GM12878 (cell line): ENCODE measurements at regions not wholly inside any gene's neighbourhood (a gene's known extent, or its start where the extent isn't known, plus 50 kb on each side); places are given as distances from the start of the nearest gene placed in this dataset.

Source experiments
- ATAC-seq: fragments of 200-7000 bp; cut with Tn5 transposase; 3 replicates; pipeline ENCODE4 v1.9.1; 2020; ENCODE audit warnings: mild to moderate bottlenecking, moderate library complexity
- BruUV-seq: library from RNA; stranded (reverse); fragments of 400-500 nt; replicated peaks from 2 replicates; lab custom pipeline; 2021; lab: Mats Ljungman, UMichigan
- CTCF ChIA-PET: fragments of 300-600 bp; sonication (Branson Sonifier 250); formaldehyde crosslinking; extraction: SDS; loops from one replicate; lab custom pipeline; 2021; ENCODE audit warnings: inconsistent platforms; lab: Yijun Ruan, JAX
- POLR2A ChIA-PET: fragments of 350-600 bp; formaldehyde crosslinking; extraction: SDS; loops from one replicate; lab custom pipeline; 2021; ENCODE audit warnings: inconsistent platforms; lab: Charles Lee
- RAD21 ChIA-PET: fragments of 300-600 bp; sonication (Branson Sonifier 250); formaldehyde crosslinking; loops from one replicate; lab custom pipeline; 2023; ENCODE audit warnings: antibody characterized with exemption; ENCODE audit not compliant: unreplicated experiment; lab: Charles Lee
- SMC1A ChIA-PET: fragments of 300-600 bp; sonication (Branson Sonifier 250); formaldehyde crosslinking; loops from one replicate; lab custom pipeline; 2023; ENCODE audit not compliant: unreplicated experiment, uncharacterized antibody; lab: Charles Lee
- DNase-seq: peaks from one replicate; pipeline ENCODE4 v3.0.0-alpha.2; 2011; ENCODE audit warnings: low read depth, low spot score
- FAIRE-seq: peaks from 3 replicates; lab custom pipeline; 2011; peaks lifted over from hg19 to GRCh38; lab: Jason Lieb, UNC
- H2AFZ ChIP-seq: 2 replicates; pipeline ENCODE4 v1.6.0; 2011; ENCODE audit warnings: low read depth, low read length, control low read depth; ENCODE audit not compliant: control insufficient read depth
- H3K27ac ChIP-seq: 2 replicates; pipeline ENCODE4 v1.5.1; 2011; ENCODE audit warnings: control low read depth; ENCODE audit not compliant: control insufficient read depth, insufficient read depth
- H3K27me3 ChIP-seq, 2 experiments: replicated peaks in 1 of 2; 2 replicates each; pipeline versions ENCODE4 v1.6.0 to v1.6.1; 2011; ENCODE audit warnings: low read length in 1 of 2; ENCODE audit not compliant: control insufficient read depth in 2 of 2, insufficient read depth in 2 of 2
- H3K36me3 ChIP-seq, 2 experiments: 2 replicates each; pipeline ENCODE4 v1.5.1; 2011; ENCODE audit warnings: low read length in 1 of 2; ENCODE audit not compliant: control insufficient read depth in 2 of 2, insufficient read depth in 2 of 2
- H3K4me1 ChIP-seq: 2 replicates; pipeline ENCODE4 v1.6.1; 2011; ENCODE audit warnings: mild to moderate bottlenecking, low read length, moderate library complexity, mixed read lengths; ENCODE audit not compliant: control insufficient read depth, insufficient read depth
- H3K4me2 ChIP-seq: 2 replicates; pipeline ENCODE4 v1.6.0; 2011; ENCODE audit warnings: control low read depth; ENCODE audit not compliant: control insufficient read depth, insufficient read depth
- H3K4me3 ChIP-seq: fragments of 200-600 bp; sonication (generic); 2 replicates; pipeline ENCODE4 v1.5.1; 2016
- H3K79me2 ChIP-seq: 2 replicates; pipeline ENCODE4 v1.6.0; 2011; ENCODE audit warnings: low read length; ENCODE audit not compliant: control insufficient read depth, insufficient read depth
- H3K9ac ChIP-seq: 2 replicates; pipeline ENCODE4 v1.8.0; 2011; ENCODE audit warnings: low read length, control low read depth, mixed read lengths; ENCODE audit not compliant: control insufficient read depth, insufficient read depth
- H3K9me3 ChIP-seq: replicated peaks from 3 replicates; pipeline ENCODE4 v1.5.1; 2011; ENCODE audit warnings: mild to moderate bottlenecking, low read length; ENCODE audit not compliant: control insufficient read depth, insufficient read depth
- H4K20me1 ChIP-seq: 2 replicates; pipeline ENCODE4 v1.6.0; 2011; ENCODE audit not compliant: control insufficient read depth, insufficient read depth
- CEBPB ChIP-seq, 2 experiments: fragments of 150-350 bp in 1 of 2; IDR thresholded peaks; 2 replicates each; pipeline ENCODE4 v1.6.1; 2012 to 2014; ENCODE audit warnings: low read depth in 2 of 2, low read length in 2 of 2, borderline replicate concordance in 1 of 2, inconsistent platforms in 1 of 2
- PML ChIP-seq: IDR thresholded peaks from 2 replicates; pipeline ENCODE4 v1.6.1; 2012; ENCODE audit warnings: low read length, inconsistent platforms
- RELB ChIP-seq: fragments of 450-650 bp; IDR thresholded peaks from 2 replicates; pipeline ENCODE4 v1.6.1; 2017; ENCODE audit warnings: low read depth, mild to moderate bottlenecking, moderate library complexity
- RFX5 ChIP-seq: IDR thresholded peaks from 2 replicates; pipeline ENCODE4 v1.6.1; 2011; ENCODE audit warnings: low read depth, low read length, improper control_type of control experiment
- TCF3 ChIP-seq: IDR thresholded peaks from 2 replicates; pipeline ENCODE4 v1.6.1; 2012; ENCODE audit warnings: low read depth, mild to moderate bottlenecking, low read length, borderline replicate concordance; ENCODE audit not compliant: insufficient read depth
- WRNIP1 ChIP-seq: IDR thresholded peaks from 2 replicates; pipeline ENCODE4 v1.6.1; 2011; ENCODE audit warnings: low read depth, low read length, improper control_type of control experiment, borderline replicate concordance
- WGBS: methylation state at CpG from one replicate; pipeline ENCODE4 v1.1.6; 2016; ENCODE audit warnings: low lambda C conversion rate; ENCODE audit not compliant: insufficient replicate concordance, insufficient coverage; ENCODE audit errors: missing lambda C conversion rate; 5-methylcytosine and 5-hydroxymethylcytosine counted together
- in situ Hi-C: fragments of 300-500 bp; cut with MboI; formaldehyde crosslinking; loops from 9 replicates; pipeline ENCODE4 v1.14.3; 2018; ENCODE audit warnings: mixed read lengths
- intact Hi-C: fragments of 100-400 bp; cut with micrococcal nuclease; formaldehyde crosslinking; loops from one replicate; pipeline ENCODE4 v1.14.2; 2022; ENCODE audit not compliant: unreplicated experiment
- TF ChIP-seq, protein P1 (sequence below): IDR thresholded peaks from 2 replicates; pipeline ENCODE4 v1.6.1; 2012; ENCODE audit warnings: low read depth, low read length, improper control_type of control experiment

- POLR2A ChIA-PET, result no interaction called here
- no peak overlapping the region for H3K4me3 ChIP-seq
- H2AFZ ChIP-seq, result no peak overlapping the region
- WGBS, result 14% methylated on average over 11 of the region's 11 CpGs
- BruUV-seq, result no TSS peak
- no peaks in the 10 kb centered on the region for H3K79me2 ChIP-seq
- H3K9me3 ChIP-seq, result no peaks in the 10 kb centered on the region
- no peaks in the 10 kb centered on the region for H3K36me3 ChIP-seq
- SMC1A ChIA-PET, result no interaction called here
- DNase-seq (no peak), ATAC-seq (no peak), FAIRE-seq (no peak)
- no peaks in the 10 kb centered on the region for H3K27me3 ChIP-seq
- in situ Hi-C loops (no loop called here), intact Hi-C loops (no loop called here)
- no peaks in the 10 kb centered on the region for H4K20me1 ChIP-seq
- TF ChIP-seq TCF3, result no peak
- TF ChIP-seq RFX5, result no peak
- TF ChIP-seq WRNIP1, result no peak
- TF ChIP-seq, protein P1, sequence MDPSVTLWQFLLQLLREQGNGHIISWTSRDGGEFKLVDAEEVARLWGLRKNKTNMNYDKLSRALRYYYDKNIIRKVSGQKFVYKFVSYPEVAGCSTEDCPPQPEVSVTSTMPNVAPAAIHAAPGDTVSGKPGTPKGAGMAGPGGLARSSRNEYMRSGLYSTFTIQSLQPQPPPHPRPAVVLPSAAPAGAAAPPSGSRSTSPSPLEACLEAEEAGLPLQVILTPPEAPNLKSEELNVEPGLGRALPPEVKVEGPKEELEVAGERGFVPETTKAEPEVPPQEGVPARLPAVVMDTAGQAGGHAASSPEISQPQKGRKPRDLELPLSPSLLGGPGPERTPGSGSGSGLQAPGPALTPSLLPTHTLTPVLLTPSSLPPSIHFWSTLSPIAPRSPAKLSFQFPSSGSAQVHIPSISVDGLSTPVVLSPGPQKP, result no peak
- no peak for TF ChIP-seq RELB
- TF ChIP-seq CEBPB (IDR thresholded peaks at IDR 0.05; ENCODE audit: borderline replicate concordance in 1 of 2, low read depth in 2 of 2, low read length in 2 of 2), result no peak
- no peak for TF ChIP-seq PML
- RAD21 ChIA-PET, result no interaction called here
- H3K4me2 ChIP-seq, result no peak overlapping the region
- no peak overlapping the region for H3K27ac ChIP-seq
- CTCF ChIA-PET, result no interaction called here
- H3K4me1 ChIP-seq, result no peaks in the 10 kb centered on the region
- H3K9ac ChIP-seq, result no peak overlapping the region
These were observed 110.3 kb upstream of the ST6GAL2 start for GRCh38 chr2:106996171-106996769.
